GM19240 (cell line): ENCODE measurements at regions not wholly inside any gene's neighbourhood (a gene's known extent, or its start where the extent isn't known, plus 50 kb on each side); places are given as distances from the start of the nearest gene placed in this dataset.

ENCODE experiments used
- DNase-seq: peaks from one replicate; pipeline ENCODE4 v3.0.0; 2011; ENCODE audit warnings: low spot score; ENCODE audit not compliant: insufficient read length

- no peak for DNase-seq
These were observed 499.4 kb upstream of the NOX3 start for GRCh38 chr6:155955038-155955437.

DNA sequence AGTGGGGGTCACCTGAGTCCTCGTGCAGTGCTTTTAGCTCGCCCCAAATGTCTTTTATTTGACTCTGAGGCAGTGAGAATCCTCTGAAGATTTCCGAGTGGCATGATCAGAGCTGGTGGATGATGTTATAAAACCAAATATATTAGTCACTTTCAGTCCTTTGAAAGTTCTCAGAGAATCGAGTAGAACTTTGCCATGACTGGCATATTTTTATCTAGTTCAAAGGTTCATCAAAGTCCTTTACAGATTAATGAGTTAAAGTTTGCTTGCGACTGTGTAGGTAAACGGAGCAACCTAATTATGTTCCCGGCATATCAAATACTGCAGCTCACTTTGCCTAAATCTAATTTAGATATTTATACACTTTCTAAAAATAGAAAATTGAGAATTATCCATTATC is 498.5 kb upstream of the NOX3 start:
- no peak for DNase-seq

GRCh38 chr6:155949256-155949655 is 493.6 kb upstream of the NOX3 start:
- no peak for DNase-seq

- no peak for DNase-seq
These were observed 491.2 kb upstream of the NOX3 start for GRCh38 chr6:155946860-155947259.

DNA sequence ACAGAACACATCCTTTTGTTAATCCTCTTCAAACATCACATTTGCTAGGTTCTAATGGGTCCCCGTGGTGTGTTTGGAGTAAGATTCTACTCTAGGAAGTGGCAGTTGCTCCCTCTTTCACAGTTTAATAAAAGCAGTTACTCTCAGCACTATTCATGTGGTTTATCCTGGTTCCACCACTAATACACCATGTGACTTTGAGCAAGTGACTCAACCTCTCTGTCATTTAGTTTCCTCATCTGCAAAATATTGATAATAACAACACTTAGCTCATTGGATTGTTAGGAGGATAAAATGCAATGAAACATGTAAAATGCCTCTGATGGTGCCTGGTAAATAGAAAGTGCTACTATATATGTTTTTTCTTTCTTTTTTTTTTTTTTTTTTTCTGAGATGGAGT is 488.0 kb upstream of the NOX3 start:
- no peak for DNase-seq

DNA sequence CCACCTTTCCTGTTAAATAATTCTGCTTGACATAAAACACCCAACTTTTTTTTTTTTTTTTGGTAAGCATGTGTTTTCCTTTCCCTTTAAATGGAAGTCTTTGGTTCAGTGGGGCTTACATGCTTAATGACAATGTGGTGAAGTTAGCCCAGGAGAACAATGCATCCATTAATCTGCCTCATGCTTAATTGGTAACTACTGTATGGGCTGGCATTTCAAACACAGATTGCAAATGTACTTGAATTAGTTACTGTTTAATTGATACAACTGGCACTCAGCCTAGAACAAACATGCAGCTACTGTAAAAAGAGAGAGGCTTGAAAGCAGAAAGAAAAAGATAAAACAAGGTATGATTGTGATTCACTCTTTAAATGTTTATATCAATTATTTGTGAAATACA is 483.6 kb upstream of the NOX3 start:
- no peak for DNase-seq

- no peak for DNase-seq
These were observed 480.9 kb upstream of the NOX3 start for GRCh38 chr6:155936551-155936950.

- no peak for DNase-seq
These were observed 480.5 kb upstream of the NOX3 start for GRCh38 chr6:155936127-155936526.

DNA sequence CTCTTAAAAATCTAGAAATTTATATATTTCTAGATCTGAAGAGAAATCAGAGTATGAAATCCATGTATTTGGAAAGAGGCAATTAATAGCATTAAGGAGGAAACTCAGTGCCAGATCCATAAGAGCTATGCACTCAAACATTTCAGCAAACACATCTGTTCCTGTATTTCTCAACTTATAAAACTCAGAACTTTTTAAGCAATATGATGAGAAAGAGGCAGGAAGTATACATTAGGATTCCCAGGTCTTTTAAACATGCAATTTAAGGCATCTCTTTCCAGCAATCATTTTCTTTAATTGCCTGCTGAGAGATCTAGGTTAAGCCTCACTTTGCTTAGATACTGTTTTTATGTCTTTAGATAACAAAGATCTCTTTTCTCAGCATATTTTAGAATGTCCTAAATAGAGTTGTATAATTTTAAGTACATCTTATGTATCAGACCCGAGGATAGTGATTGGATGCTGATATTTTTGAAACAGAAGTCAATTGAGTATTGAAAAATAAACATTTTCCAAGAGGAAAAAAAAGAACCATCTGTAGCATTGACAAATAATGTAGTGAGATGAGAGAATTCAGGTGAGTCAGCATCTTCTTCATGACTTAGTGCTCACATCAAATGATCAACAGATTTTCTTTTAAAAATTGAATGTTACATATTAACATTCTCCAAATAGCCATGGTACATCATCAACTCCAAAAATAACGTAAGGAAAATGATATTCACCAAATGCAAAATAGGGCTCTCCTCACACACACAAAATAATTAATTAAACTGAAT is 461.4 kb upstream of the NOX3 start:
- DNase-seq: no peak

DNA sequence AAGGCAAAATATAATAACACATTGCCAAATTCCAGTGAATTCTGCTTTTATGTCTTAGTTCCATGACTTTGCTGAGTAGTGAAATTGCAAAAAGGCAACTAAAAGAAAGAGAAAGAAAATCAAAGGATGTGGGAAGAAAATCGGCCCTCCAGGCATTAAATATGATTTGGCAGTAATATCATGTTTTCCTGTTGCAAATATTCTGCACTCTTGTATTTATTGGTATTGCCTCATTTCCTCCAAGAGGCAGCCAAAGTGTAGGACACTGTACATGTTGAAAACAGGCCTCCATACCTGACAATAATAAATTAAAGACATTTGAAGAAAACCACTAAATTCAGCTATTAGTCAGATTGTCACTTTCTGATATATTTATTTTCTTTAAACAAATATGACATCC is 460.0 kb upstream of the NOX3 start:
- DNase-seq: no peak

- no peak for DNase-seq
These were observed 458.2 kb upstream of the NOX3 start for GRCh38 chr6:155913816-155914215.

- no peak for DNase-seq
These were observed 454.1 kb upstream of the NOX3 start for GRCh38 chr6:155909710-155910109.

- DNase-seq: no peak
These were observed 440.0 kb upstream of the NOX3 start for GRCh38 chr6:155895641-155896040.

DNA sequence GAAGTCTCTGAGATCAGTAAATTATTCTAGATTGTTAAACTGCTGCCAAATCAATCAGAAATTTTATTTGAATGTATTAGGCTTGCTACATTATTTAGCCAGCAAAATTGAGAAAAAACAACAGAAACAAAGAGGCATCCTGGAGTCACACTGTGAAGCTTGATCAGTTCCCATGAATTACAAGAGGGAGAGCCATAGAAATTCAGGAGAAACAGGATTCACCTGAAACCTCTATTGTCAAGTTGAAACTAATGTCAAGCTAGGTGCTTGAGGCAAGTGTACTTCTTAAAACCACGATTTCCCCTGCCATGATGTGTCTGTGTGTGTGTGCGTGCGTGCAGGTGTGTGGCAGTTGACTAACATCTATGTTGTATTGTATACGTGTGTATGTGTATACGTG is 439.1 kb upstream of the NOX3 start:
- no peak for DNase-seq

DNA sequence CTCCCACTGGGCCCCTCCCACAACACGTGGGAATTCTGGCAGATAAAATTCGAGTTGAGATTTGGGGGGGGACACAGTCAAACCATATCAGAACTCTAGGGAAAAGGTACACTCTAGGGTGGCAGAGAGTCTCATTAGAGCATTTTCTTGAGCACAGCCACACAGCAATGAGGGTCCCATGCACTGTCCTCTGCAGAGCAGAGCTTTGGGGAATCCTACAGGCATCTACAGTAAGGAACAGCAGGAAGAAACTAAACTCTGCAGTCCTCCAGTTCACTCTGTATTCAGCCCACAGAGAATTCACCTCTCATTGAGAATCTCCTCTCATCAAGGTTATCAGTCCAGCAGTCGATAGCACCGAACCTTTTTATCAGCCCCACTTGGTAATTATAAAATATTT is 438.6 kb upstream of the NOX3 start:
- no peak for DNase-seq

DNA sequence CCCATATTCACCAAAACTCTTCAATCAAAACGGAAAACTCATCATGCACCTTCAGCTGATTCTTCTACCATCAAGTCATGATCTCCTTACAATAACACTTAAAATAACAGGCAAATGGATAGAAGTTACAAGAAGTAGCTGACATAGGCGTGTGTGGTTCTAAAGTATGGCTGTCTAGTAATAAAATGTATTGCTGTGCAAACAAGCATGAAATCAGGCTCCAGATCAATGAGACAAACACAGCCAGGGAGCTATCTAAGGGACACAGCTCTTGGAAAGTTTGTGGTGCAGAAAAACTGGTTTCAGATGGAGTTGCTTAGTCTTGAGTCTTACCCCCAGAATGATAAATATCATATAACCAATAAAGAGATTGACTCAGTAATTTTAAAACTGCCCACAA is 434.8 kb upstream of the NOX3 start:
- no peak for DNase-seq

DNA sequence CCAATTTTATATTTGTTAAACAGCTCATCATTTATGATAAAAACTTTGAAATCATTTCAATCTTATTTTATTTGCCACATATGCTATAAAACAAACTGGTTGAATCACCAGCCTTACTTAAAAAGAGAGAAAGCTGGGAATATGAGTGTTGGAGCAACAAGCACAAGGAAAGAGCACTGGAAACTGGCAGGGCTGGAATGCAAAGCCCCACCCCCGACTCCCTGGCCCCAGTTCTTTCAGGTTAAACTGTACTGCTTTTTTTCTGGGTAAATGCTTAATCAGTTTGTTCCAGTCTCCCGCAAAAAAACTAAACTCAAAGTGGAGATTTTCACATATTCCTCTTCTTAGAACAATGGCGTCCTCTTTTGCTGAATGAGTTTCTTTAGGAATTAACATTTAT is 433.8 kb upstream of the NOX3 start:
- DNase-seq: no peak

GRCh38 chr6:155887421-155887820 is 431.8 kb upstream of the NOX3 start:
- no peak for DNase-seq

DNA sequence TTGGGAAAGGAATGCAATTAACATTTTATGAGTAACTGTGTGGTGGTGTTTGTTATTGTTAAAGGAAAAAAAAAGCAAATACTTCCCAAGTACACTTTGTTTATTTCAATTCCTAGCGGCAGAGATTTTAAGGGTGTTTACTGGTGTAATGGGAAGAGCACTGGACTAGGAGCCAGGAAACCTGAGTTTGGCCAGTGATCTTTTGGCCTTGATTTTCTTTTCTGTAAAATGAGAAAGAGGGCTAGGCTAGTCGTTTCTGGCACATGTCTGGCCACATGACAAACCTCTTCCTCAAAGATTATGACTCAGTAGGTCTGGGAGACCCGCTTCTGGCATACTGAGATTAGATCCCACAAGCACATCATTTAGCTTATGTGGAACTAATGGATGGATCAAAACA is 428.1 kb upstream of the NOX3 start:
- no peak for DNase-seq

DNA sequence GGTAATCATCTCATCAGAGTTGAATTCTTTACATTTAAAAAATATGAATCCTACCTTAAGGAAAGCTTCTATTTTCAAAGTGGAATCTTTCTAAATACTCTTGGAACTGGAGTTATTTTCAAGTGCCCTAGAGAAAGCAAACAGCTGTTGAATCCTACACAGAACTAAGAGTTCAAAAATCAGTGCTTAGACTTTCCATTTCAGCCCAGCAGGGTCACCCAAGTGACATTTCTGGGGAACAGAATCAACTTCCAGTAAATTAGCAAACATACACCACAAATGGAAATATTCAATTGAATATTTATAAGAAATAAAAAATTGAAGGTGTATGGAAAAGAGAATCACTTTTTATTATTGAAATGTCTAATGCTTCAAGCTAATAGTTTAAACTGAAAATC is 427.7 kb upstream of the NOX3 start:
- DNase-seq: no peak

DNA sequence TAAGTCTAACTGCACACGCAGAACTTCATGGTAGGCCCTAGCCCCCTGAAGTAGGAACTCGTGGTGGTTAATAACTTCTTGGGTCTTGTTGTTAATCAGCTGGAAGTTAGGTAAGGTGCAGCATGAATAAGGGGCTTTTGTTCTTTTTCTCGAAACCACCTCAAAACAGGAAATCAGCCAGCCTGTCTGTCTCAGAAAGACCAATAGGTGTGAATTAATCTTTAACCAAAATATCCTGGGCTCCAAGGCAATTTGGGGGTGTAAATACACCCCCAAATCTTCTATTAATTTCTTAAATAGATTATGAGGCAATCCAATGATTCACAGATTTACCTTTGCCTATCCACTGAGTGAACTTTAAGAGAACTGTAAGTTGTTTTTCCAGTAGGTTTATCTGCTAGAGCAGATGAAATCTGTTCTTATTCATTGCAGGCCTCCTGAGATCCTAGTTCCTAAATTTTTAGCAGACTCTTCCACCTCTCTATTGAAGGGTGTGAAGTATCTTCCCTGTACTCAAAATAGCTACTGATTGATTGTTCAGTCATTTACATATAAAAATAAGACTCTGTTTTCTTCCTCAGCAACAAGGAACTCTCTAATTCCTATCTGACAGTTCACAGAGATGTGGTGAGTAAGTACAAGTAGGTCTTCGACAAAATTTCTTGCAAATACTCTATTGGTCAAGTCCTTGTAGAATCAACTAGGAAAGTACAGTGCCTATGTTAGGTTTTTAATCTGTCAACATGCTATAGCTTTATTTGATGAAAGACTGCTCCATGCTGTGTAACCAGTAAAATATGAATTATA is 427.1 kb upstream of the NOX3 start:
- DNase-seq: peak; percentile 2

GRCh38 chr6:155881826-155882526 is 426.3 kb upstream of the NOX3 start:
- DNase-seq: no peak
